ENCODE measurements at regions not wholly inside any gene's neighbourhood (a gene's known extent, or its start where the extent isn't known, plus 50 kb on each side); places are given as distances from the start of the nearest gene placed in this dataset.
"Not testable (repeated sequence)": the region's sequence is repeated elsewhere in the genome, so short reads cannot be mapped to it uniquely, and the experiment has no call there.

- H3K36me3 Mint-ChIP-seq = no peaks in the 10 kb centered on the region
- H3K27ac Mint-ChIP-seq = no peak overlapping the region
- no peak for DNase-seq
- no peaks in the 10 kb centered on the region for H3K27me3 Mint-ChIP-seq
- peaks cover 4 to 11% of the 10 kb centered on the region in 2 donors for H3K9me3 Mint-ChIP-seq
- no peak for ATAC-seq (replicated peaks)
- H3K4me1 Mint-ChIP-seq = no peaks in the 10 kb centered on the region
- H3K4me3 Mint-ChIP-seq = no peak overlapping the region
Measured at GRCh38 chr2:82084679-82085392, 1780.3 kb upstream of the LRRTM1 start.

DNA sequence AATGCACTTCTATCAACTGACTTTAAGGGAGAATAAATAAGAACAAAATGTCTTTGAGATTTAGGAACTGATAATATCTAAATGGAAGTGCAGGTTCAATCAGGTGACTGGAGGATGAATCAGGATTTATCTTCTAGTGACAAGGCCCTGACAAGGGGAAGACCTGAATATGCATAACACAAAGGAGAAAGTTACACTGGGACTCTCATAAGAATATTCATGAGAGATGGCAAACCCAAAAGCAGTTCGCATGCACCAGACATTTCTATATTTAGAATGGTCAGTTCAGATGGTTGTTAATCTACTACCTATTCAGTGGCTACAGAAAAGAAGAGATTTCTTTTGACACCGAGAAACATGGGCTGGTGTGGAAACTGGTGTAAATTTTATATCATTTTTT, 1771.3 kb upstream of the LRRTM1 start:
- peaks cover 4% of the 10 kb centered on the region in 2 donors for H3K9me3 Mint-ChIP-seq
- no peaks in the 10 kb centered on the region for H3K27me3 Mint-ChIP-seq
- ATAC-seq (replicated peaks) (no peak), DNase-seq (no peak)
- no peaks in the 10 kb centered on the region for H3K4me1 Mint-ChIP-seq
- H3K27ac Mint-ChIP-seq = no peak overlapping the region
- no peak overlapping the region for H3K4me3 Mint-ChIP-seq
- no peaks in the 10 kb centered on the region for H3K36me3 Mint-ChIP-seq

DNA sequence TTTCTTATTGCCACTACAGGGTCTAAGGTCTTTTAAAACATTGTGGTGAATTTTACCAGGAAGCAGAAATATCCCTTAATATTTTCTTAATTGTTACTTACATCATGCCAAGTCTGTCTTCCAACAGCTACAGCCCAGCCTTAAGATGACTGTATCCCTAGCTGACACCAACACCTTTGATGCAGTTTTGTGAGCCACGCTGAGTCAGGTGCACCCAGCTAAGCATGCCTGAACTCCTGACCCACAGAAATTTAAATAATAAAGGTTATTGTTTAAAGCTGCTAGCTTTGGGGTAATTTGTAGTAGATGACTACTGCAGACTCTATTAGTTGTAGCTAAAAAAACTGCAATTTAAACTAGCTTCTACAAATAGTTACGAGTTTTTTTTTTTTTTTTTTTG, 1757.9 kb upstream of the LRRTM1 start:
- Mint-ChIP-seq H3K9me3 (peaks cover 0 to 4% of the 10 kb centered on the region in 2 donors), H3K4me3 (no peak overlapping the region), H3K27ac (no peak overlapping the region), H3K4me1 (no peaks in the 10 kb centered on the region), H3K36me3 (no peaks in the 10 kb centered on the region), H3K27me3 (no peaks in the 10 kb centered on the region)
- no peak for ATAC-seq (replicated peaks)
- no peak for DNase-seq

DNA sequence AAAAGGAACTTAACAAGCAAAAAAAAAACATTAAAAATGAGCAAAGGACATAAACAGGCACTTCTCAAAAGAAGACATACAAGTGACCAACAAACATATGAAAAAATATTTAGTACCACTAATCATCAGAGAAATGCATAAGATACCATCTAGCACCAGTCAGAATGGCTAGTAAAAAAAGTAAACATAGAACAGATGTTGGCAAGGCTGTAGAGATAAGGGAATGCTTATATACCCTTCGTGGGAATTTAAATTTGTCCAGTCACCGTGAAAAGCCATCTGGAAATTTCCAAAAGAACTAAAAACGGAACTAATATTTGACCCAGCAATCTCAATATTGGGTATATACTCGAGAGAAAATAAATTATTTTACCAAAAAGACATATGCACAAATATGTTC, 1751.3 kb upstream of the LRRTM1 start:
- DNase-seq (no peak), ATAC-seq (replicated peaks) (no peak)
- no peak overlapping the region for H3K27ac Mint-ChIP-seq
- H3K27me3 Mint-ChIP-seq = no peaks in the 10 kb centered on the region
- H3K4me1 Mint-ChIP-seq = no peaks in the 10 kb centered on the region
- H3K36me3 Mint-ChIP-seq = no peaks in the 10 kb centered on the region
- no peak overlapping the region for H3K4me3 Mint-ChIP-seq
- peaks cover 5 to 7% of the 10 kb centered on the region in 2 donors for H3K9me3 Mint-ChIP-seq

DNA sequence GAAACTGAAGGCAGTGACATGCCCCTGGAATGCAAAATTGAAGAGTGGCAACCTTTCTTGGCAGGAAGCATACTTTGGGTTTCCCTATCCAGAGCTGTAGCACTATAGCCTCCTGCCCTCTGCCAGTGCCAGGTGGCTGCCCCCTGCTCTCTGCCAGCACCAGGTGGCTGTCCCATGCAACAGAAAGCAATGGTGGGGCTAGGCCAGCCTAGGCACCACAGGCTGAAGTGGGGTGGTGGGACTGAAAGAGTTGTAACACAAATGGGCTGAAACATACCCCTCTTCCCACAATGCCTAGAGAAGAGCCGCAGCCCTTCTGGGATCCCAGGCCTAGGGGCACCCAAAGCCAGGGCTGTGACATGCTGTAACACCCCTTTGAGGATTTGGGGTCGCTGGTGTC, 1739.3 kb upstream of the LRRTM1 start:
- Mint-ChIP-seq H3K27me3 (no peaks in the 10 kb centered on the region), H3K4me1 (no peaks in the 10 kb centered on the region), H3K27ac (no peak overlapping the region), H3K9me3 (peaks cover 0 to 10% of the 10 kb centered on the region in 2 donors), H3K36me3 (no peaks in the 10 kb centered on the region), H3K4me3 (no peak overlapping the region)
- ATAC-seq (replicated peaks) (no peak), DNase-seq (no peak)

DNA sequence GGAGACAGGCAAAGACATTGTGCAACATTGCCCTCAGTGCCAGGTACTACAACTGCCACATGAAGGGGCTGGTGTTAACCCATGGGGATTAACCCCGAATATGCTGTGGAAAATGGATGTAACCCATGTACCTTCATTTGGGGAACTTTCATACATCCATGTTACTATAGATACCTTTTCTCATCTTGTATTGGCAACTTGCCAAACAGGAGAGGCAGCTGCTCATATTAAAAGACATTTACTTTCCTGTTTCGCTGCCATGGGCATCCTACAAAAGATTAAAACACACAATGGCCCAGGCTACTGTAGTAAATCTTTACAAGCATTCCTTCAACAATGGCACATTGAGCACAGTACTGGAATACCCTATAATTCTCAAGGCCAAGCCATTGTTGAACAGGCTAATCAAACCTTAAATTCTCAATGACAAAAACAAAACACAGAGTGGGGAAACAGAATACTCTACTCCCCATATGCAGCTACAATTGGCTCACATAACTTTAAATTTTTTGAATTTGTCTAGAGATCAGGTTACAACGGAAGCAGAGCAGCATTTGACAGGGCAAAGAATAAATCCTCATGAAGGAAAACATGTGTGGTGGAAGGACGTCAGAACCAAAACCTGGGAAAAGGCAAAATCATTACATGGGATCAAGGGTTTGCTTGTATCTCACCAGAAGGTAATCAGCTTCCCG, 1723.5 kb upstream of the LRRTM1 start:
- no peak overlapping the region for H3K4me3 Mint-ChIP-seq
- H3K4me1 Mint-ChIP-seq = no peaks in the 10 kb centered on the region
- ATAC-seq (replicated peaks) (no peak), DNase-seq (no peak)
- H3K36me3 Mint-ChIP-seq = no peaks in the 10 kb centered on the region
- H3K27me3 Mint-ChIP-seq = no peaks in the 10 kb centered on the region
- peaks cover 6 to 9% of the 10 kb centered on the region in 2 donors for H3K9me3 Mint-ChIP-seq
- no peak overlapping the region for H3K27ac Mint-ChIP-seq

- no peak for DNase-seq
- no peak for ATAC-seq (replicated peaks)
- Mint-ChIP-seq H3K9me3 (peaks cover 0 to 11% of the 10 kb centered on the region in 2 donors), H3K4me3 (no peak overlapping the region), H3K36me3 (no peaks in the 10 kb centered on the region), H3K27me3 (no peaks in the 10 kb centered on the region), H3K27ac (no peak overlapping the region), H3K4me1 (no peaks in the 10 kb centered on the region)
Measured at GRCh38 chr2:82023710-82024109, 1719.2 kb upstream of the LRRTM1 start.

DNA sequence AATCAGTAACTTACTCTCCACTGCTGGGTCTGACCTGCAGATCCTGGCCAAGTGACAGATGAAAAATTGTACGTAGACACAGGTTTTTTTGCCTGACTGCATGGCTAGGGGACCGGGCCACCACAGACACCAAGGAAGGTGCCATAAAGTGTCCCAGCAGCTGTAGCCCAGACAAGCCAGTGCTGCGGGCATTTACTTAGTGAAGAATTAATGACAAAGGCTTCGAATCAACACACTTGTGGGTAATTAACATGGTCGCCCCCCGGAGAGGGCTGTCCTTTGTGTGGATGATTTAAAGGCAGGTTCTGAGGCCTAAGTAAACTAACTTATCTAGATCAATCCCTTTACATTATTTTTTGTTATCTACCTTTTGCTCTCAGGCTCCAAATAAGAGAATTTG, 1709.1 kb upstream of the LRRTM1 start:
- no peak overlapping the region for H3K4me3 Mint-ChIP-seq
- no peaks in the 10 kb centered on the region for H3K27me3 Mint-ChIP-seq
- no peak overlapping the region for H3K27ac Mint-ChIP-seq
- peaks cover 0 to 3% of the 10 kb centered on the region in 2 donors for H3K9me3 Mint-ChIP-seq
- H3K36me3 Mint-ChIP-seq = no peaks in the 10 kb centered on the region
- DNase-seq (no peak), ATAC-seq (replicated peaks) (no peak)
- no peaks in the 10 kb centered on the region for H3K4me1 Mint-ChIP-seq

- no peak for ATAC-seq (replicated peaks)
- Mint-ChIP-seq H3K9me3 (peaks cover 0 to 7% of the 10 kb centered on the region in 2 donors), H3K4me1 (no peaks in the 10 kb centered on the region), H3K36me3 (no peaks in the 10 kb centered on the region), H3K27ac (no peak overlapping the region), H3K4me3 (no peak overlapping the region), H3K27me3 (no peaks in the 10 kb centered on the region)
- DNase-seq = no peak
Measured at GRCh38 chr2:82007071-82007664, 1702.6 kb upstream of the LRRTM1 start.

GRCh38 chr2:82005889-82006288, 1701.3 kb upstream of the LRRTM1 start:
- not testable (repeated sequence) for H3K27me3 Mint-ChIP-seq; DNase-seq; H3K4me1 Mint-ChIP-seq; H3K36me3 Mint-ChIP-seq; ATAC-seq (replicated peaks); H3K4me3 Mint-ChIP-seq; H3K27ac Mint-ChIP-seq; H3K9me3 Mint-ChIP-seq

DNA sequence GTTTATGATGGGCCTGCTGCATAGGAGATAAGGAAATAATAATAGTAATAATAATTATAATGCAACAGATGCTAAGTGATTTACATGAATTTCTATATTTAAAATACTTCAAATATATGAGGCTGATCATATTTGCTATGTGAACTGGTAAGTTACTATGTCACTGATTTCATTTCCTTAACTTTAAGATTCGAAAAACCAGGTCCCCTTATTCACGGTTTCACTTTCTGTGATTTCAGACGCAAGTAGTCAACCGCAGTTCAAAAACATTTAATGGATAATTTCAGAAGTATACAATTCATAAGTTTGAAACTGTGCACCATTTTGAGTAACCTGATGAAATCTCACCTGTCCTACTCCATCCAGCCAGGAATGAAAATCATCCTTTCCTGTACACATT, 1697.1 kb upstream of the LRRTM1 start:
- Mint-ChIP-seq H3K9me3 (peaks cover 0 to 4% of the 10 kb centered on the region in 2 donors), H3K36me3 (no peaks in the 10 kb centered on the region), H3K27ac (no peak overlapping the region), H3K4me1 (no peaks in the 10 kb centered on the region), H3K27me3 (no peaks in the 10 kb centered on the region), H3K4me3 (no peak overlapping the region)
- DNase-seq (no peak), ATAC-seq (replicated peaks) (no peak)

DNA sequence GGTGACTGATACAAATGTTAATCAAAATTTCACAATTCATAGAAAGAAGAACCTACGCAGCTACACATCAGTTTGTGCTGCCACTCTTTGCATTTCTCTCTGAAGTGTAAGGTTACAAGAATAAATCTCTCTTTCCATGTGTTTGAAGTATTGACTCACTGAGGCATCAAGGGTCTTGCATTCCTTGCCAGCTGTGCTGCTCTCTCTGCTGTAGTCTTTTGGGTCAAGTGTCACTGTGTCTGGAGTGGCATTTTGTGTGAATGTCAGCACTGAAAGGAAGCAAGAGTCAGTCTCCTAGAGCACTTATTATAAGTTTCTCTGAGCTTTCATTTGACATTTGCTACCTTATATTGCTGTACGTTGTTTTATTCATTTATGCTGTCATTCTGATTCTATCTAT, 1696.1 kb upstream of the LRRTM1 start:
- Mint-ChIP-seq H3K4me1 (no peaks in the 10 kb centered on the region), H3K27me3 (no peaks in the 10 kb centered on the region), H3K36me3 (no peaks in the 10 kb centered on the region), H3K4me3 (no peak overlapping the region), H3K27ac (no peak overlapping the region), H3K9me3 (peaks cover 0 to 6% of the 10 kb centered on the region in 2 donors)
- ATAC-seq (replicated peaks) = peak in 1 of 2 donors; percentile 4
- no peak for DNase-seq

DNA sequence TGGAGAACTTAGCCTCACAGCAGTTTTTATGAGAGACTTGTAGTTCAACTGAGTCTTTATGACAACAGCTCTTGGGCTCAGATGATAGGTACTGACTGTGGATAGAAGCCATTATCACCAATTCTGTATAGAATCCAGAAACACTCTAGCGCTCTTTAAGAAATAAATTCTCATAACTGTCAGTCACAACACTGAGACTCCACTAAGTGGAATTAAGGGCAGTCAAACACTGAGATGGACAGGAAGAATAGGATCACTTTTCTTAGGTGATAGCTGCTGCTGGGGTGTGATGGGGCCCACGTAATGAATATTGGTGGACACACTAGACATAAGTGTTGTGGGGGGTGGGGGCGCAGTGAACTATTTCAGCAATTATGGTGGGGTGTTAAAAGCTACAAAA, 1691.8 kb upstream of the LRRTM1 start:
- no peak for ATAC-seq (replicated peaks)
- no peak for DNase-seq
- no peaks in the 10 kb centered on the region for H3K27me3 Mint-ChIP-seq
- H3K36me3 Mint-ChIP-seq = no peaks in the 10 kb centered on the region
- no peak overlapping the region for H3K27ac Mint-ChIP-seq
- H3K9me3 Mint-ChIP-seq = peaks cover 0 to 4% of the 10 kb centered on the region in 2 donors
- no peaks in the 10 kb centered on the region for H3K4me1 Mint-ChIP-seq
- H3K4me3 Mint-ChIP-seq = no peak overlapping the region

GRCh38 chr2:81991282-81991681, 1686.7 kb upstream of the LRRTM1 start:
- no peak for ATAC-seq (replicated peaks)
- Mint-ChIP-seq H3K9me3 (peaks cover 0 to 3% of the 10 kb centered on the region in 2 donors), H3K27me3 (no peaks in the 10 kb centered on the region), H3K36me3 (no peaks in the 10 kb centered on the region), H3K4me3 (no peak overlapping the region), H3K4me1 (no peaks in the 10 kb centered on the region), H3K27ac (no peak overlapping the region)
- no peak for DNase-seq

DNA sequence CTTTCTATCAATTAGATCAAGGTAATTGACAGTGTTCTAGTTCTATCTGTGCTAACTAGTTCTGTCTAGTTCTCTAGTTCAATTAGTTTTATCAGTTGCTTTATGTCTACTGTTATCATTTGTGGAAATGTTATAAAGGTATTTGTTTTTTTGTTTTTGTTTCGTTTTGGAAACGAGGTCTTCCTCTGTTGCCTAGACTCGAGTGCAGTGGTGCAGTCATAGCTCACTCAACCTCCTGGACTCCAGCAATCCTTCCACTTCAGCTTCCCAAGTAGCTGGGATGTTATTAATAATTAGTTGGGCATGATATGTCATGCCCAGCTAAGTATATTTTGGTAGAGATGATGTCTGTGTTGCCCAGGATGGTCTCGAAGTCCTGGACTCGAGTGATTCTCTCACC, 1682.8 kb upstream of the LRRTM1 start:
- no peak for ATAC-seq (replicated peaks)
- Mint-ChIP-seq H3K9me3 (peaks cover 0 to 9% of the 10 kb centered on the region in 2 donors), H3K27me3 (no peaks in the 10 kb centered on the region)

More for the DNA sequence above, 1682.8 kb upstream of the LRRTM1 start:
- Mint-ChIP-seq H3K36me3 (no peaks in the 10 kb centered on the region), H3K27ac (no peak overlapping the region), H3K4me3 (no peak overlapping the region), H3K4me1 (no peaks in the 10 kb centered on the region)
- no peak for DNase-seq
